ENCODE measurements at regions not wholly inside any gene's neighbourhood (a gene's known extent, or its start where the extent isn't known, plus 50 kb on each side); places are given as distances from the start of the nearest gene placed in this dataset.

GRCh38 chr12:16415155-16415554 lies 67.7 kb downstream of the MGST1 start:
- Histone ChIP-seq H3K4me3 (no peak overlapping the region), H3K9ac (no peak overlapping the region), H3K27me3 (no peaks in the 10 kb centered on the region), H3K27ac (no peak overlapping the region), H3K4me1 (no peaks in the 10 kb centered on the region), H4K20me1 (no peaks in the 10 kb centered on the region), H3K9me3 (replicated peaks in 1 of 11) (no peaks in the 10 kb centered on the region), H3K4me2 (no peak overlapping the region), H3K36me3 (no peaks in the 10 kb centered on the region)
- no peak for TF ChIP-seq Cebpa-rat (IDR thresholded peaks at IDR 0.05)

GRCh38 chr12:16417058-16417457 lies 69.6 kb downstream of the MGST1 start:
- H4K20me1 ChIP-seq: no peaks in the 10 kb centered on the region
- H3K9ac ChIP-seq: no peak overlapping the region
- H3K9me3 ChIP-seq (replicated peaks in 1 of 11): no peaks in the 10 kb centered on the region
- H3K36me3 ChIP-seq: no peaks in the 10 kb centered on the region
- no peak overlapping the region for H3K27ac ChIP-seq
- no peaks in the 10 kb centered on the region for H3K27me3 ChIP-seq
- no peak for TF ChIP-seq Cebpa-rat (IDR thresholded peaks at IDR 0.05)
- no peak overlapping the region for H3K4me2 ChIP-seq
- H3K4me1 ChIP-seq: no peaks in the 10 kb centered on the region
- H3K4me3 ChIP-seq: no peak overlapping the region

DNA sequence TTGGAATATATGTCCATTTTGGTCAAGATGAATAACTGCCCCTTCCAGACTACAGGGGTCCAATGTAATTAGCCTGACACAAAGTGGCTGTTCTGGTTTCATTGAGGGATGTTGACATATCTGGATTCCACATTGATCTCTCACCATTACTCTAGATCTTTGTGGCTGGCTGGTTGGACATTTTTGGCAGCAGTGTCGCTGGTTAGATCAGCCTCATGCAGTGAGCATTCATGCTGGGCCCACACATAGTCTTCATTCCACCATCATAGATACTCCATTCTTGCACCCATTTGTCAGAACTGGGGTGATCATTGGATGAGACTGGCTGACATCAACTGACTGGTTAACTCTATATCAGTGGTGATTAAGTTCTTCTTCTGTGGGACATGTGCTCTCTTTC lies 74.4 kb downstream of the MGST1 start:
- no peaks in the 10 kb centered on the region for H3K36me3 ChIP-seq
- no peaks in the 10 kb centered on the region for H4K20me1 ChIP-seq
- no peaks in the 10 kb centered on the region for H3K4me1 ChIP-seq
- H3K4me2 ChIP-seq: no peak overlapping the region
- H3K9ac ChIP-seq: no peak overlapping the region
- TF ChIP-seq Cebpa-rat (IDR thresholded peaks at IDR 0.05): no peak
- no peaks in the 10 kb centered on the region for H3K27me3 ChIP-seq
- no peak overlapping the region for H3K27ac ChIP-seq
- H3K9me3 ChIP-seq (replicated peaks in 1 of 11): no peaks in the 10 kb centered on the region
- no peak overlapping the region for H3K4me3 ChIP-seq

GRCh38 chr12:16424531-16424930 lies 77.1 kb downstream of the MGST1 start:
- H3K27ac ChIP-seq: no peak overlapping the region
- no peaks in the 10 kb centered on the region for H4K20me1 ChIP-seq
- no peaks in the 10 kb centered on the region for H3K9me3 ChIP-seq (replicated peaks in 1 of 11)
- no peak overlapping the region for H3K4me2 ChIP-seq
- H3K4me1 ChIP-seq: no peaks in the 10 kb centered on the region
- no peak for TF ChIP-seq Cebpa-rat (IDR thresholded peaks at IDR 0.05)
- H3K36me3 ChIP-seq: no peaks in the 10 kb centered on the region
- no peak overlapping the region for H3K9ac ChIP-seq
- no peaks in the 10 kb centered on the region for H3K27me3 ChIP-seq
- H3K4me3 ChIP-seq: no peak overlapping the region

DNA sequence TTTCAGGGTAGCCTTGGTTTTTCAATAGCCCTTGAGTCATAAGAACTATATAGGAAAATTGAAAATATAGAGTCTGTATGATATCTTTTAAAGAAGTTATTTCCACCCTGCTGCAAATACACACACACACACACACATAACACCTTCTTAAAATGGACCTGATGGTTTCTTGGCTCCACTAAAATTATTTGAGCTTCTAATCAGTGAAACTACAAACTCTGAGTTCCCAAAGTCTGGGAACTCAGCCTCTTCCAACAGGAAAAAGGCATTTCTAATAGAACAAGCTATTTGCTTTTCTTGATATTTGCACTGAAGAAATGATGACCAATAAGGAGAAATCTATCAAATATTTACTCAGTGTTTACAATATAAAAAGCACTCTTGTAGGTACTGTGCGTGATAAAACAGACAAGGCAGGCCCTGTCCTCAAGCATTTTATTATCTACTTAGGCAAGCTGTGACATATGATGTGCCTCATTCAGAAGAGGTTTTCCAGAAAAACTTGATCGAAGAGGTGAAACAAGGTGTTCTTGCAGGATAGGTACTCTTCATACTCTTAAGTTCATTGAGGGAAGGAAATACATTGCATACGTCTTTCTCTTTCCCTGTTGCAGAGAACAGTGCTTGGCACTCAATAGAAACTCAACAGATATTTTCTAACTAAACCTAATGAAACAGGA lies 88.6 kb downstream of the MGST1 start:
- Histone ChIP-seq H3K4me2 (no peak overlapping the region), H3K36me3 (no peaks in the 10 kb centered on the region), H3K9me3 (replicated peaks in 1 of 11) (peaks cover 0 to 3% (median 2%) of the 10 kb centered on the region in 11 experiments; a peak in 10 of 22 replicates), H3K4me3 (no peak overlapping the region), H3K4me1 (peaks cover 0 to 4% (median 0%) of the 10 kb centered on the region in 10 experiments; a peak in 1 of 20 replicates), H3K27me3 (no peaks in the 10 kb centered on the region), H4K20me1 (no peaks in the 10 kb centered on the region), H3K27ac (no peak overlapping the region), H3K9ac (no peak overlapping the region)
- no peak for TF ChIP-seq Cebpa-rat (IDR thresholded peaks at IDR 0.05)

GRCh38 chr12:16437281-16437816 lies 89.9 kb downstream of the MGST1 start:
- H3K9me3 ChIP-seq (replicated peaks in 1 of 11): no peaks in the 10 kb centered on the region
- no peaks in the 10 kb centered on the region for H4K20me1 ChIP-seq
- H3K4me2 ChIP-seq: no peak overlapping the region
- no peaks in the 10 kb centered on the region for H3K36me3 ChIP-seq
- no peak for TF ChIP-seq Cebpa-rat (IDR thresholded peaks at IDR 0.05)
- H3K9ac ChIP-seq: no peak overlapping the region
- H3K27me3 ChIP-seq: no peaks in the 10 kb centered on the region
- no peak overlapping the region for H3K27ac ChIP-seq
- peaks cover 0 to 4% (median 0%) of the 10 kb centered on the region in 10 experiments; a peak in 1 of 20 replicates for H3K4me1 ChIP-seq
- no peak overlapping the region for H3K4me3 ChIP-seq

DNA sequence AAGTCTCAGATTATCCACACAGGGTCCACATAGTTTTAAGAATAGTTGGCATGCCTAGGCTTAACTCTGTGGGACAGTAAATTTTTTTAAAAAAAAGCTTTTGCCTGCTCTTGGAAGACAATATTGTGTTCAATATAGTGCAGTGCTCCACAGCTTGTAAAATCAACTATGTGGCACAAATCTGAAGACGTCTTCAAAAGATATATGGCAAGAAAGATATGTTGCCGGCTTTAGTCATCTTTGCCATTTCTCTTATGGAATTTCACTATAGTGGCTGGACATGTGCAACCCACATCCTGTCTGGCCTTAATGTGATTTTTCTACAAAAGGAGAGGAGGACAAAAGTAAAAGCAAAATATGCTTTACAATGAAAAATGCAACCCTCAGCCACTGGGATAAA lies 90.5 kb downstream of the MGST1 start:
- Histone ChIP-seq H3K27me3 (no peaks in the 10 kb centered on the region), H3K27ac (no peak overlapping the region), H3K4me2 (no peak overlapping the region), H3K9me3 (replicated peaks in 1 of 11) (no peaks in the 10 kb centered on the region), H3K36me3 (no peaks in the 10 kb centered on the region), H4K20me1 (no peaks in the 10 kb centered on the region), H3K4me3 (no peak overlapping the region), H3K4me1 (peaks cover 0 to 4% (median 0%) of the 10 kb centered on the region in 10 experiments; a peak in 1 of 20 replicates), H3K9ac (no peak overlapping the region)
- no peak for TF ChIP-seq Cebpa-rat (IDR thresholded peaks at IDR 0.05)

- Histone ChIP-seq H3K36me3 (no peaks in the 10 kb centered on the region), H3K4me3 (no peak overlapping the region), H3K4me2 (peak overlapping the region in 1 of 11 experiments; percentile 20; a peak in 1 of 22 replicates), H3K27me3 (no peaks in the 10 kb centered on the region), H4K20me1 (no peaks in the 10 kb centered on the region), H3K9ac (no peak overlapping the region), H3K9me3 (replicated peaks in 1 of 11) (no peaks in the 10 kb centered on the region), H3K4me1 (peaks cover 0 to 5% (median 0%) of the 10 kb centered on the region in 10 experiments; a peak in 1 of 20 replicates), H3K27ac (no peak overlapping the region)
- no peak for TF ChIP-seq Cebpa-rat (IDR thresholded peaks at IDR 0.05)
Measured at GRCh38 chr12:16449459-16449858, 102.0 kb downstream of the MGST1 start.

DNA sequence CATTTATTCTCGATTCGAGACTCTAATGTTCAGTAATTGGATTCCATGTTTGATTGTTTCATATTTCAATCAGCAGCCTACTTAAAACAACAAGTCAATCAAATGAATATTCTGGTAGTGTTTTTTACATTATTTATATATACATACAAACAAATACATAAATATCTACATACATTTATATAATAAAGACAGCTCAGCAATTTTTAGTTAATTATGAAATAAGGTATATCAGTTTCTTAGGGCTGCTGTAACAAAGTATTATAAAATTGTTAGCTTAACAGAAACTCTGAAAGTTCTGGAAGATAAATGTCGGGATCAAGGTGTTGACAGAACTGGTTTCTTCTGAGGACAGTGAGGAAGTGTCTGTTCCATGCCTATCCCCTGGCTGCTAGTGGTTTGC lies 105.9 kb downstream of the MGST1 start:
- Histone ChIP-seq H3K27ac (no peak overlapping the region), H3K9me3 (replicated peaks in 1 of 11) (no peaks in the 10 kb centered on the region), H3K27me3 (no peaks in the 10 kb centered on the region), H4K20me1 (no peaks in the 10 kb centered on the region), H3K9ac (no peak overlapping the region), H3K36me3 (no peaks in the 10 kb centered on the region), H3K4me2 (no peak overlapping the region), H3K4me1 (peaks cover 0 to 5% (median 0%) of the 10 kb centered on the region in 10 experiments; a peak in 1 of 20 replicates), H3K4me3 (no peak overlapping the region)
- no peak for TF ChIP-seq Cebpa-rat (IDR thresholded peaks at IDR 0.05)

- no peaks in the 10 kb centered on the region for H3K36me3 ChIP-seq
- H3K27ac ChIP-seq: no peak overlapping the region
- no peak overlapping the region for H3K4me3 ChIP-seq
- no peaks in the 10 kb centered on the region for H3K9me3 ChIP-seq (replicated peaks in 1 of 11)
- H4K20me1 ChIP-seq: no peaks in the 10 kb centered on the region
- H3K4me2 ChIP-seq: no peak overlapping the region
- no peaks in the 10 kb centered on the region for H3K27me3 ChIP-seq
- no peak overlapping the region for H3K9ac ChIP-seq
- TF ChIP-seq Cebpa-rat (IDR thresholded peaks at IDR 0.05): no peak
- H3K4me1 ChIP-seq: peaks cover 0 to 5% (median 0%) of the 10 kb centered on the region in 10 experiments; a peak in 1 of 20 replicates
Measured at GRCh38 chr12:16454481-16454880, 107.0 kb downstream of the MGST1 start.
